ENCODE measurements at regions not wholly inside any gene's neighbourhood (a gene's known extent, or its start where the extent isn't known, plus 50 kb on each side); places are given as distances from the start of the nearest gene placed in this dataset.

DNA sequence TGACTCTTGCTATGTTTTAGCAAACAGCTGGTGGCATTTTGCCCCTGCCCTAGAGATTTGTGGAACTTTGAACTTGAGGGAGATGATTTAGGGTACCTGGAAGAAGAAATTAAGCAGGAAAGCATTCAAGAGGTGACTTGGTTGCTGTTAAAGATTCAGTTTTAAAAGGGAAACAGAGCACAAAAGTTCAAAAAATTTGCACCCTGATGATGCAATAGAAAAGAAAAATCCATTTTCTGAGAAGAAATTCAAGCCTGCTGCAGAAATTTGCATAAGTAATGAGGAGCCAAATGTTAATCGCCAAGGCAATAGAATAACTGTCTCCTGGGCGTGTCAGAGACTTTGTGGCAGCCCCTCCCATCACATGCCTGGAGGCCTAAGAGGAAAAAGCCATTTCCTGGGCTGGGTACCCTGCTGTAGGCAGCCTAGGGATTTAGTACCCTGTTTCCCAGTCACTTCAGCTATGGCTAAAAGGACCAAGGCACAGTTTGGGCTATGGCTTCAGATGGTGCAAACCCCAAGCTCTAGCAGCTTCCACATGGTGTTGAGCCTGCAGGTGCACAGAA is 958.5 kb upstream of the MIR17HG start:
- peaks cover 14% of the 10 kb centered on the region for H3K9me3 Mint-ChIP-seq
- ATAC-seq (no peak), DNase-seq (ENCODE audit: low spot score in 2 of 2) (no peak)
- no peaks in the 10 kb centered on the region for H3K4me1 Mint-ChIP-seq
- no peak overlapping the region for H3K4me3 Mint-ChIP-seq
- no peak overlapping the region for H3K27ac Mint-ChIP-seq
- H3K36me3 Mint-ChIP-seq: no peaks in the 10 kb centered on the region

DNA sequence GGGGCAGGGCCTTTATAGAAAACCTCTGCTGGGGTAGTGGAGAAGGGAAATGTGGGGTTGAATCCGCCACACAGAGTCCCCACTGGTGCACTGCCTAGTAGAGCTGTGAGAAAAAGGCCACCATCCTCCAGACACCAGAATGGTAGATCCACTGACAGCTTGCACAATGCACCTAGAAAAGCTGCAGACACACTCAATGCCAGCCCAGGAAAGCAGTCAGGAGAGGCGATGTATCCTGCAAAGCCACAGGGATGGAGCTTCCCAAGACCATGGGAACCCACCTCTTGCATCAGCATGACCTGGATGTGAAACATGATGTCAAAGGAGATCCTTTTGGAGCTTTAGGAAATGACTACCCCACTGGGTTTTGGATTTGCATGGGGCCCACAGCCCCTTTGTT is 958.0 kb upstream of the MIR17HG start:
- H3K27ac Mint-ChIP-seq: no peak overlapping the region
- peaks cover 14% of the 10 kb centered on the region for H3K9me3 Mint-ChIP-seq
- no peaks in the 10 kb centered on the region for H3K4me1 Mint-ChIP-seq
- ATAC-seq (no peak), DNase-seq (ENCODE audit: low spot score in 2 of 2) (no peak)
- no peaks in the 10 kb centered on the region for H3K36me3 Mint-ChIP-seq
- H3K4me3 Mint-ChIP-seq: no peak overlapping the region

DNA sequence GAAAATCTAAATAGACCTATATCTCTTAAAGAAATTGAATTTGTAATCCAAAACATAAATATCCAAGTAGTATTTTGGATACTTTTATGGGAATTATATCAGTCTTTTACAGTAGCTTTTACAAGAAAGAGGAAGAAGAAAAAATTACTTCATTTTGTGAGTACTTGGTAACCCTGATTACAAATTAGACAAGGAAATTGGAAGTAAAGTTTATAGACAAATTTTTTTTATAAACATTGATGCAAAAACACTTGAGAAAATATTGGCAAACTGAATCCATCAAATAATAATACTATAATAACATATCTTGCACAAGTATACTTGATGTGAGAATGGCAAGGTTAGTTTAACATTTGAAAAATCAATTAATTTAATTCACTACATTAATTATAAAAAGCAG is 954.1 kb upstream of the MIR17HG start:
- ATAC-seq (no peak), DNase-seq (ENCODE audit: low spot score in 2 of 2) (no peak)
- H3K27ac Mint-ChIP-seq: no peak overlapping the region
- no peaks in the 10 kb centered on the region for H3K36me3 Mint-ChIP-seq
- H3K4me3 Mint-ChIP-seq: no peak overlapping the region
- peaks cover 18% of the 10 kb centered on the region for H3K9me3 Mint-ChIP-seq
- H3K4me1 Mint-ChIP-seq: no peaks in the 10 kb centered on the region

DNA sequence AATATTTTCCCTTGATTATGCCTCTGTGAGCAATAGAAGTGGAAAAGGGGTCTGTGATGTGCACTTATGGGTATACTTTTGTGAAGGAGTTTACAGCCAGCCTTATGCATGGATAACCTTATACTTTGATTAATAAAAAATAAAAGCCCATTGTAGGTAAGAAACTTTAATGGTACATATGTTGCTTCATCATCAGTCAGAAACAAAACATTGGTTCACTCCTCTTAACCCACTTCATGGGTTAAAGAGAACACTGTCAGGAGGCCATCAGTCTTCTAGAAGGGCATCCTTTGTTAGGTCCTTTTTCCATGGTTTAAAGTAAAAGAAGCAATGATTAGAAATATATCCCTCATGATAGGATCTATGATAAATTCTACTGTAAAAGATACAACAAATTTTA is 952.1 kb upstream of the MIR17HG start:
- Mint-ChIP-seq H3K27ac (no peak overlapping the region), H3K4me3 (no peak overlapping the region), H3K36me3 (no peaks in the 10 kb centered on the region), H3K9me3 (peaks cover 15% of the 10 kb centered on the region), H3K4me1 (no peaks in the 10 kb centered on the region)
- DNase-seq (ENCODE audit: low spot score in 2 of 2) (no peak), ATAC-seq (no peak)

DNA sequence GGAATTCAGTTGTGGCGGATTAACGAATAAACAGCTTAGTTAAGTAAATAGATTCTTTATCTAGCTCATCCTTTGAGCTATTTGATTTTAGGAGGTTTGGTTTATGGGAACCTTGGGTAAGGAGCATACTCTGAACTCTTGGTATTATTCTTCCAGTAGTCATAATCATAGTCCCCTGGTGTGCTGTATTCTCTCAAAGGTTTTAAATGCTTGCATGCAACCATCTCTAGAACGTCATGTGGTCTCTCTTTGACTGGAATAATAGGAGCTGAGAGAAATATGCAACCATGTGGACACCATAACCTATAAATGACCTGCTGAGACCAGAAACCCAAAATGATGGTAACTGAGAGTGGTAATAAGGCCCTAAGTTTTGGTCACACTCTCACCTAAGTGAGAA is 951.6 kb upstream of the MIR17HG start:
- Mint-ChIP-seq H3K4me1 (no peaks in the 10 kb centered on the region), H3K27ac (no peak overlapping the region), H3K9me3 (peaks cover 17% of the 10 kb centered on the region), H3K36me3 (no peaks in the 10 kb centered on the region), H3K4me3 (no peak overlapping the region)
- no peak for ATAC-seq
- DNase-seq (ENCODE audit: low spot score in 2 of 2): no peak

DNA sequence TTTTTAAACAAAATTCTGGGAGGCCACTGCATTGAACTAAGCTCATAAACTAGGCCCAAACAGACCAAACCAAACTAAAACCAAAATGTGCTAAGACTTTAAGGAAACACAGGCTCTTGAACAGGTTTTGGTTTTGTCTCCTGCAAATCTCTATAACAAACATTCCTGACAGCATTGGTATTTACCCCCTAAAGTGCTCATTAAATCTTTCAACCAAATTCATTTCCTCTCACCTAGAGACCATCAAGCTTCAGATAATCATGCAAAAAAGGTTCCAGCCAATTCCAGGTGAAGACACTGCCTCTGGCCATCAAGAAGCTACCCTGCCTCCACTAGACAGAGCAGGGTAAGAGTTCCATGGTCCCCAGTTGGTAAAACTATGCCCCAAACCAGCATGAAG is 951.2 kb upstream of the MIR17HG start:
- no peaks in the 10 kb centered on the region for H3K4me1 Mint-ChIP-seq
- no peak overlapping the region for H3K4me3 Mint-ChIP-seq
- no peaks in the 10 kb centered on the region for H3K36me3 Mint-ChIP-seq
- H3K27ac Mint-ChIP-seq: no peak overlapping the region
- ATAC-seq (no peak), DNase-seq (ENCODE audit: low spot score in 2 of 2) (no peak)
- H3K9me3 Mint-ChIP-seq: peaks cover 13% of the 10 kb centered on the region

DNA sequence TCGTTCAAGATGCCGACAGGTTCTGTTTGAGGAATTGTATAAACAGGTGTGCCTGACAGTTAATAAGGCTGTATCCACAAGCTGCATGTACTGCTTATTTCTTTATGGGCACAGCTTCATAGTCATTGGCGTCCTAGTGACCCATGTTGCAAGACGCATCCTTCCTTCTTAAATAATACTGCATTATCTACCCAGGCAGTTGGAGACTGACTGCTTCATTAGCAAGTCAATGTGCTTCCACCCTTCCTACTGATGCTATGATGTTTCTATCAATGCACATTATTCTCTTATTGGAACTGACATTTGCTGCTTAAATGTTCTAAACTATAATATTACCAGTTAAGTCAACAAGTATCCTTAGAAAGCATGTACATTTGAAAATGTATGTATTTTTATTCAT is 950.0 kb upstream of the MIR17HG start:
- DNase-seq (ENCODE audit: low spot score in 2 of 2) (no peak), ATAC-seq (no peak)
- H3K4me1 Mint-ChIP-seq: no peaks in the 10 kb centered on the region
- no peak overlapping the region for H3K4me3 Mint-ChIP-seq
- no peaks in the 10 kb centered on the region for H3K36me3 Mint-ChIP-seq
- no peak overlapping the region for H3K27ac Mint-ChIP-seq
- peaks cover 15% of the 10 kb centered on the region for H3K9me3 Mint-ChIP-seq

DNA sequence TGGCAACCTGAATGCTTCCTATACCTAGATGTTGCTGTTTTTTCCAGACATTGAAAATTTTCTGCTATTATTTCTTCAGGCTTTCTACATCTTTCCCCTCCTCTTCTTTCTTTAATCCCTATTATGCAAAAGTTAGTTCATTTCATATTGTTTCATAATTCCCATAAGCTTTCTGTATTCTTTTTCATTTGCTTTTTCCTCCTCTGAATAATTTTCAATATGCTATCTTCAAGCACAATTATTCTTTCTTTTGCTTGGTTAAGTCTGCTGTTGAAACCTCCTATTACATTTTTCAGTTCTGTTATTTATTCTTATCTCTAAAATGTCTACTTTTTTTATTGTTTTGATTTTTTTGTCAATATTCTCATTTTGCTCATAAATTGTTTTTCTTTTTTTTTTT is 947.1 kb upstream of the MIR17HG start:
- no peak for ATAC-seq
- H3K9me3 Mint-ChIP-seq: peaks cover 22% of the 10 kb centered on the region

DNA sequence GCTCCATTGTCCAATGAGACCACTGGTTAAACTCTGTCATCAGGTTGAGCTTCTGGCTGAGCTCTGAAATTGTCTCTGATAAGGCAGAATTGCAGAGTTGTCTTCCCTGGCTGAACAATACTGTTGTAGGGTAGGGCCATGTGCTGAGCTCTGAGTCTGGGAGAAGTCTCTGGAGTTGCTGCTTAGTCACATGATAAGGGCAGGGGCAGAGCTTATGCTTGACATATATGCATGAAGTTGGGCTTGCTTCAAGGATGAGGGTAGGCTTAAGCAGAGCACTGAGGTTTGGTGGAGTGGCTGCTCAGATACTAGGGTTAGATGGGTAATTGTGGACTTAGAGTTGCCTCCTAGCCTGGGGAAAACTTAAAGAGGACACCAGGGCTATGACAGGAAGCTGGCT is 946.3 kb upstream of the MIR17HG start:
- ATAC-seq (no peak), DNase-seq (ENCODE audit: low spot score in 2 of 2) (no peak)
- Mint-ChIP-seq H3K4me3 (no peak overlapping the region), H3K9me3 (peaks cover 22% of the 10 kb centered on the region), H3K27ac (no peak overlapping the region), H3K36me3 (no peaks in the 10 kb centered on the region), H3K4me1 (no peaks in the 10 kb centered on the region)

More for the DNA sequence above, 947.1 kb upstream of the MIR17HG start:
- no peak for DNase-seq (ENCODE audit: low spot score in 2 of 2)
- no peaks in the 10 kb centered on the region for H3K36me3 Mint-ChIP-seq
- no peak overlapping the region for H3K27ac Mint-ChIP-seq
- H3K4me1 Mint-ChIP-seq: no peaks in the 10 kb centered on the region
- H3K4me3 Mint-ChIP-seq: no peak overlapping the region

DNA sequence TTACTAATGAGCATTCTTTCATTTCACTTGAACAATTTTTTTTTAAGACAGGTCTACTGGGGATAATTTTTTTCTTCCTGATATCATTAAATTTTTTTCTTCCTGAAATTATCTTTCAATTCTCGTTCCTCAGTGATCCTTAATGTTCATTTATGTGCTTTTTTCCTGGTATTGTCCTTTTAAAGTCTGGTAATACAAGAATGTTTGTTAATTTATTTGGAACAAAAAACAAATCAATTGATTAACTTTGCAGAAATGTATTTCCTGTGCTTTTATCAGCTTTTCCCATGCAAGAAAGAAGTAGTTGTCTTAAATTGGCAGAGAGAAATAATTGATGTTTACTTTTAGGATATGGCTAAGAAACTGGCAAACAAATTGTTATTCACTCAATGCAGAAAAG is 945.4 kb upstream of the MIR17HG start:
- Mint-ChIP-seq H3K36me3 (no peaks in the 10 kb centered on the region), H3K4me1 (no peaks in the 10 kb centered on the region), H3K4me3 (no peak overlapping the region), H3K27ac (no peak overlapping the region), H3K9me3 (peaks cover 20% of the 10 kb centered on the region)
- no peak for DNase-seq (ENCODE audit: low spot score in 2 of 2)
- ATAC-seq: no peak

DNA sequence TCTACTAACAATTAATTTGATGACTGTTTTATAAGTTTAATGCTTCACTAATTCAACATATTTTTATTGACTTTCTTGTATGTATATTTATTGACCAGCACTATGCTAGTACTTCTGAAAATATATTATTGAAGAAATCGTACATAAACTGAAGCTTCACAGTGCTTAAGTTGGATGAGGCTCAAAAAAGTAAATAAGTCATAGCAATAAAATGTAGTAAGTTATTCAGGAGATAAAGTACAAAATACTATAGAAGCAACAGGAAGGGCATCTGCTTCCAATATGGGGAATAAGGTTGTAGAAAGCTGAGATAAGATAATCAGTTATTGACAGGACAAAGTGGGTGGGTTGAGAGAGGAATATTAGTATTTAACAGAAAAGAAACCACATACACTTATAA is 944.9 kb upstream of the MIR17HG start:
- H3K4me3 Mint-ChIP-seq: no peak overlapping the region
- no peaks in the 10 kb centered on the region for H3K36me3 Mint-ChIP-seq
- DNase-seq (ENCODE audit: low spot score in 2 of 2) (no peak), ATAC-seq (no peak)
- H3K4me1 Mint-ChIP-seq: no peaks in the 10 kb centered on the region
- H3K9me3 Mint-ChIP-seq: peaks cover 21% of the 10 kb centered on the region
- no peak overlapping the region for H3K27ac Mint-ChIP-seq

DNA sequence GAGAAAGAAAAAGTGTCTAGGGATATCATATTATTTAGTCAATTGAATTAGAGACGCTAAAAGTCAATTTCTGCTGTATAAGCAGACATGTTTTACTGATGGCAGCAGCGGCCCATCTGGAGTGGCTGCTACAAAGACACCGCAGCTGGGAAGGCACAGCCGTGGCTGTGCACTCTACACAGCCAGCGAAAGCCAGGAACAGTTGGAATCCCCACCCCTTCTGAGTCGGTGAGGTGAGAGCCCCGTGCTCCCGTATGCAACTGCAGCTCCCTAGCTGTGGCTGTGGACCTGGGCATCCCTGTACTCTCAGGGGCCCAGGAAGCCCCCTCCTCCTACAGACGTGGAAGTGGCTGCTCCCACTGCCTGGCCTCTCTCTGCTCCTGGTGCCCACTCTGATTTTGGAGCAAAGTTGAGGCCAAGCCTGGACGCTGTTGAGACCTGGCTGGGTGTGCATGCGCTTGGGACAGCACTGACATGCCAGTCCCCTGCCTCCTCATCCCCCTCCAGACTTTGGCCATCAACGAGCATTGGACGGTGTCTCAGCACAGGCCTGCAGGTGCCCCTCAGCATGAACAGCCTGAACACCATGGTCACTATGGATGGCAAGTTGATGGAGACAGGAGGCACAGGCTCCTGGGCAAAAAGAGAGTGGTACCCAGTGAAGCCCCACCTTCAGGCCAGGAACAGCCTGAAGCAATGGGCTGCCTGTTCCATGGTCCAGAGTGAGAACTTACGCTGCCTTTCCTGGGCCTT is 944.0 kb upstream of the MIR17HG start:
- no peak for DNase-seq (ENCODE audit: low spot score in 2 of 2)
- Mint-ChIP-seq H3K4me1 (no peaks in the 10 kb centered on the region), H3K36me3 (no peaks in the 10 kb centered on the region), H3K4me3 (no peak overlapping the region), H3K27ac (no peak overlapping the region), H3K9me3 (peaks cover 24% of the 10 kb centered on the region)
- ATAC-seq: no peak

DNA sequence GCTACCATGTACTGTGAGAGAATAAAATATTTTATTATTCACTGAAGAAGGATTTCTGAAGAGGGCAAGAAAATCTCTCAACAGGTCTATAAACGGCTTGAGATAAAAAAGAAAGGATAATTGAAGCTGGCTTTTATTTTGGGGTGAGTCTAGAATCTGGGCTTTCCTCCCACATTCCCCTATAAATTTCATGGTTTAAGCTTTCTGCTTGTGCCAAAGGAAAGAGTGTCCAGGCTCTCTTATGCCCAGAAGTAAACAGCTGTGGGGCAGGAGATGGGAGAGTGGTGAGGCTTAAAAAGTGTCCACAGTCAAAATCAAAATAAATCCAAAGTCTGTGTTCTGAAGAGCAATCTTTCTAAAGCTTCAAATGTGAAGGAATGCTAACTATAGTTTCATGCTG is 942.2 kb upstream of the MIR17HG start:
- ATAC-seq: no peak
- no peak overlapping the region for H3K27ac Mint-ChIP-seq
- H3K4me3 Mint-ChIP-seq: no peak overlapping the region
- no peak for DNase-seq (ENCODE audit: low spot score in 2 of 2)
- no peaks in the 10 kb centered on the region for H3K4me1 Mint-ChIP-seq
- no peaks in the 10 kb centered on the region for H3K36me3 Mint-ChIP-seq
- H3K9me3 Mint-ChIP-seq: peaks cover 23% of the 10 kb centered on the region

DNA sequence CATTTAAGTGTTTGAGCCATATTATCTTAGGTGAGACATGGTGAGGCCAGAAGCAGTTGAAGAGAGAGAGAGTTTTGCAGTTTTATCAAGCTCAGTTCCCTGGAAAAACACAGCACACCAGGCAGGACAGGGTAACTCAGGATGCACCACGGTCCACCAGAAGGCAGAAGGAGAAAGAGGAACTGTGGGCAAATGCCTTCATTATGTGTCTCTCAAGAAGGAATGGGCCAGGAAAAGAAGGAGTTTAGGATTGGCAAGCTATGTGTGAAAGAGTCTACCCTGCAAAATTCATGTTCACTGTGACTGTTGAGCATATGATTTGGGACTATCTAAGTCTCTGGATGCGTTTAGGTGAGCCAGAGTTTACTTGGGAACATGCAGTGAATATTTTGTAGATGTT is 934.5 kb upstream of the MIR17HG start:
- no peak overlapping the region for H3K27ac Mint-ChIP-seq

DNA sequence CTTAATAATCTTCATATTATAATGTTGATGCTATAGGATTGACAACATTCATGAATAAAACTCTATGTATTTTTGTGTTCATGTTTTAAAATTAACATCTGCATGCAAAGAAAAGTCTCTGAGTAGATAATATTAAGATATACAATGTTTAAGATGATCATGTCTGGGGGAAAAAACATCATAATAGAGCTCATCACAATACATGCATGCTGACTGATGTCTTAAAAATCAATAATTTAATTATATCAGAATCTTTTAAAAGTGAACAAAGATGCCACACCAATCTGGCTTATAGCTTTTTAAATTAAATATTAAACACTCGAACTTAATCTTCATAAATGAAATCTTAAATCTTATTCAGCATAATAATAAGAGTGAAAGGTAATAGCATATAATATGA is 933.9 kb upstream of the MIR17HG start:
- Mint-ChIP-seq H3K4me3 (no peak overlapping the region), H3K27ac (no peak overlapping the region), H3K9me3 (peaks cover 11% of the 10 kb centered on the region), H3K36me3 (no peaks in the 10 kb centered on the region), H3K4me1 (no peaks in the 10 kb centered on the region)
- no peak for DNase-seq (ENCODE audit: low spot score in 2 of 2)
- ATAC-seq: no peak

More for the DNA sequence above, 934.5 kb upstream of the MIR17HG start:
- ATAC-seq: no peak
- no peak overlapping the region for H3K4me3 Mint-ChIP-seq
- no peaks in the 10 kb centered on the region for H3K4me1 Mint-ChIP-seq
- peaks cover 14% of the 10 kb centered on the region for H3K9me3 Mint-ChIP-seq
- H3K36me3 Mint-ChIP-seq: no peaks in the 10 kb centered on the region
- no peak for DNase-seq (ENCODE audit: low spot score in 2 of 2)

DNA sequence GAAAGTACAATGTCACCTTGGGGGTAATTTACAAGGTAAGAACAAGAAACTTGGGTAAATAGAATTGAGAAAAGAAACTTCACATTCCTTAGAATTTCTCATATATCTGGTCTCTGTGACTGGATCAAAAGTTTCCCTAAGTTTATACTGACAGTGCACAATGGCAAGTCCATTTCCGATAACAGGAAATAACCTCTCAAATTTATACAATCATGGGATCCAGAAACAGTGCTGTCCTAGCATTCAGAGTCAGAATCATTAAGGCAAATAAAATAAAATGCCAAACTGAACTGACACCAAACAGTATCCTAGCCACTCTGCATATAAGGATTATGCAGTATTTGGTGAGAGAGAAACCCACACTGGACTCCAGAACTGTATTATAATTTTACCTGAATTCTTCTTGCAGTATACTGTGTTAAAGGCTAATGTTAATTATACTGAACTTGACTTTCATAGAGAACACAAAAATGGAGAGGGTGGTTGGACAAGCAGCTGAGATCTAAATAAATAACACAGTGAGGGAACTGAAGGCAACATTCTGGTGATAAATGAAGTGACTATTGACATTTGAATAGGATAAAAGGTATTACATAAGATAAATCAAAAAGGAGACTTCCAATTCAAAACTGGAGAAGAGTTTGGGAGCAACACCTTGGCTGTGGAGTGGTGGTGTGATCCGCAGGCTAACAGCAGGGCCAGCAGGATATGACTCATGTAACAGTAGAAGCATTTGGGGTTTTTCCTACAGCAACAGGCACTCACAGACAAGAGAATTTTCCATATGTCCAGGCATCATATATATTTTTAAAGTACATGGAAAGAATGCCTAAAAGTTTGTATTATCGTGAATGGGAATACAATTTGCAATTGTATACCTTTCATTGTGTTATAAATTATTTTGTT is 932.5 kb upstream of the MIR17HG start:
- no peak for DNase-seq (ENCODE audit: low spot score in 2 of 2)
- no peaks in the 10 kb centered on the region for H3K36me3 Mint-ChIP-seq
- H3K4me1 Mint-ChIP-seq: no peaks in the 10 kb centered on the region
- no peak overlapping the region for H3K4me3 Mint-ChIP-seq
- H3K27ac Mint-ChIP-seq: no peak overlapping the region
- peaks cover 13% of the 10 kb centered on the region for H3K9me3 Mint-ChIP-seq
- ATAC-seq: no peak
